Hepatocyte (in vitro differentiated cells): ENCODE measurements at regions not wholly inside any gene's neighbourhood (a gene's known extent, or its start where the extent isn't known, plus 50 kb on each side); places are given as distances from the start of the nearest gene placed in this dataset.

Experiments used
- DNase-seq: peaks from one replicate; pipeline ENCODE4 v3.0.0-alpha.2; 2016; ENCODE audit warnings: low spot score
- H2AFZ ChIP-seq: fragments of 200-600 bp; sonication (generic); 2 replicates; pipeline ENCODE4 v1.6.0; 2016; ENCODE audit warnings: antibody characterized with exemption, mild to moderate bottlenecking
- H3K27ac ChIP-seq: fragments of 200-600 bp; sonication (generic); 2 replicates; pipeline ENCODE4 v1.5.1; 2016; ENCODE audit warnings: mild to moderate bottlenecking
- H3K27me3 ChIP-seq: fragments of 200-600 bp; sonication (generic); 2 replicates; pipeline ENCODE4 v1.6.1; 2016
- H3K36me3 ChIP-seq: fragments of 200-600 bp; sonication (generic); replicated peaks from 2 replicates; pipeline ENCODE4 v1.5.1; 2016; ENCODE audit warnings: low read depth; ENCODE audit not compliant: insufficient read depth
- H3K4me1 ChIP-seq: fragments of 200-600 bp; sonication (generic); 2 replicates; pipeline ENCODE4 v1.5.1; 2016; ENCODE audit warnings: mild to moderate bottlenecking, moderate library complexity; ENCODE audit not compliant: insufficient read depth
- H3K4me2 ChIP-seq: fragments of 200-600 bp; sonication (generic); 2 replicates; pipeline ENCODE4 v1.6.0; 2016
- H3K4me3 ChIP-seq: fragments of 200-600 bp; sonication (generic); 2 replicates; pipeline ENCODE4 v1.5.1; 2016; ENCODE audit warnings: mild to moderate bottlenecking
- H3K79me2 ChIP-seq: fragments of 200-600 bp; sonication (generic); 2 replicates; pipeline ENCODE4 v1.6.0; 2017; ENCODE audit warnings: mild to moderate bottlenecking
- H3K9me2 ChIP-seq: fragments of 200-600 bp; sonication (generic); replicated peaks from 2 replicates; pipeline ENCODE4 v1.6.0; 2017; ENCODE audit warnings: mild to moderate bottlenecking; ENCODE audit not compliant: insufficient read depth
- H3K9me3 ChIP-seq: fragments of 200-600 bp; sonication (generic); 2 replicates; pipeline ENCODE4 v1.5.1; 2016; ENCODE audit warnings: low read depth, mild to moderate bottlenecking
- H4K20me1 ChIP-seq: fragments of 200-600 bp; sonication (generic); 2 replicates; pipeline ENCODE4 v1.6.0; 2016; ENCODE audit warnings: mild to moderate bottlenecking; ENCODE audit not compliant: insufficient read depth, poor library complexity, severe bottlenecking
- EZH2 ChIP-seq: fragments of 200-600 bp; sonication (generic); IDR thresholded peaks from 2 replicates; pipeline ENCODE4 v1.6.1; 2016; ENCODE audit warnings: antibody characterized with exemption, mild to moderate bottlenecking, borderline replicate concordance
- EZH2phosphoT487 ChIP-seq: fragments of 200-600 bp; sonication (generic); IDR thresholded peaks from one replicate; pipeline ENCODE4 v1.6.1; 2018; ENCODE audit warnings: antibody characterized with exemption, mild to moderate bottlenecking, low read depth, moderate library complexity; ENCODE audit not compliant: unreplicated experiment, severe bottlenecking
- WGBS: methylation state at CpG from one replicate; pipeline ENCODE4 v1.1.6; 2016; ENCODE audit warnings: low lambda C conversion rate; ENCODE audit errors: missing lambda C conversion rate; 5-methylcytosine and 5-hydroxymethylcytosine counted together
- TF ChIP-seq, protein P1 (sequence below): fragments of 200-600 bp; sonication (generic); IDR thresholded peaks from 2 replicates; pipeline ENCODE4 v1.5.1; 2016; ENCODE audit warnings: antibody characterized with exemption, mild to moderate bottlenecking; ENCODE audit not compliant: poor library complexity

DNA sequence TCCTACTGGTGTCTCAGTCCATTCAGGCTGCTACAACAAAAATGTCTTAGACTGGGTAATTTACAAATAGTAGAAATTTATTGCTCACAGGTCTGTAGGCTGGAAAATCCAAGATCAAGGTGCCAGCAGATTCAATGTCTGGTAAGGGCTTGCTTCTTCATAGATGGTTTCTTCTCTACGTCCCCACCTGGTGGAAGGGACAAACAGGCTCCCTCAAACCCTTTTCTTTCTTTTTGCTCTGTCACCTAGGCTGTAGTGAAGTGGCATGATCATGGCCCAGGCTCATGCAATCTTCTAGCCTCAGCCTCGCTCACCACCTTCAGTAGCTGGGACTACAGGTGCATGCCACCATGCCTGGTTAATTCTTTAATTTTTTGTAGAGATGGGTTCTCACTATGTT, 106.8 kb upstream of the RPH3A start:
- H3K27ac ChIP-seq, result no peak overlapping the region
- H3K36me3 ChIP-seq, result no peaks in the 10 kb centered on the region
- H3K4me3 ChIP-seq, result no peak overlapping the region
- H3K4me2 ChIP-seq, result no peak overlapping the region
- TF ChIP-seq, protein P1, sequence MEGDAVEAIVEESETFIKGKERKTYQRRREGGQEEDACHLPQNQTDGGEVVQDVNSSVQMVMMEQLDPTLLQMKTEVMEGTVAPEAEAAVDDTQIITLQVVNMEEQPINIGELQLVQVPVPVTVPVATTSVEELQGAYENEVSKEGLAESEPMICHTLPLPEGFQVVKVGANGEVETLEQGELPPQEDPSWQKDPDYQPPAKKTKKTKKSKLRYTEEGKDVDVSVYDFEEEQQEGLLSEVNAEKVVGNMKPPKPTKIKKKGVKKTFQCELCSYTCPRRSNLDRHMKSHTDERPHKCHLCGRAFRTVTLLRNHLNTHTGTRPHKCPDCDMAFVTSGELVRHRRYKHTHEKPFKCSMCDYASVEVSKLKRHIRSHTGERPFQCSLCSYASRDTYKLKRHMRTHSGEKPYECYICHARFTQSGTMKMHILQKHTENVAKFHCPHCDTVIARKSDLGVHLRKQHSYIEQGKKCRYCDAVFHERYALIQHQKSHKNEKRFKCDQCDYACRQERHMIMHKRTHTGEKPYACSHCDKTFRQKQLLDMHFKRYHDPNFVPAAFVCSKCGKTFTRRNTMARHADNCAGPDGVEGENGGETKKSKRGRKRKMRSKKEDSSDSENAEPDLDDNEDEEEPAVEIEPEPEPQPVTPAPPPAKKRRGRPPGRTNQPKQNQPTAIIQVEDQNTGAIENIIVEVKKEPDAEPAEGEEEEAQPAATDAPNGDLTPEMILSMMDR, result no peak
- TF ChIP-seq EZH2, result no peak
- no peak for TF ChIP-seq EZH2phosphoT487
- no peak overlapping the region for H2AFZ ChIP-seq
- H4K20me1 ChIP-seq, result no peaks in the 10 kb centered on the region
- no peak for DNase-seq
- H3K79me2 ChIP-seq, result no peaks in the 10 kb centered on the region
- H3K27me3 ChIP-seq, result peaks cover 19% of the 10 kb centered on the region
- 77% methylated on average over 2 of the region's 2 CpGs for WGBS
- no peaks in the 10 kb centered on the region for H3K9me2 ChIP-seq
- no peaks in the 10 kb centered on the region for H3K9me3 ChIP-seq
- H3K4me1 ChIP-seq, result no peaks in the 10 kb centered on the region

DNA sequence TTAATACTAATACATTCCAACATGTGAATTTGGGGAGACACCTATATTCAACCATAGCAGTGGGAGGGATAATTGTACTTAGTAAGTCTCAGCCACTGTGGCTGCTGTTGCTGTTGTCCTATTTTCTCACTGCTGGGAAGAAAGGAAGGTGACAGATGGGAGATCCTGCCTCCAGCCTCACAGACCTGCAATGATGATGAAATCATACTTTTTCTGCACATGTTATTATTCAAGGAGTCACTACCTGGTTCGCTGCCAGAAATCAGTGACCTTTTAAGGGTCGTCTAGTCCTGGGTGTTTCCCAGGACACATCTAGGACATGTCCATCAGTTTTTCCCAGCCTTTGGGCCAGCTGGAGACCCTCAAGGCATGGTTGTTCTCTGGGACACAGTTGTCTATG, 106.2 kb upstream of the RPH3A start:
- Histone ChIP-seq H3K27ac (no peak overlapping the region), H3K27me3 (peaks cover 18% of the 10 kb centered on the region), H3K9me2 (no peaks in the 10 kb centered on the region), H3K4me1 (no peaks in the 10 kb centered on the region), H3K9me3 (no peaks in the 10 kb centered on the region), H3K4me3 (no peak overlapping the region), H2AFZ (no peak overlapping the region), H3K36me3 (no peaks in the 10 kb centered on the region), H3K4me2 (no peak overlapping the region), H3K79me2 (no peaks in the 10 kb centered on the region), H4K20me1 (no peaks in the 10 kb centered on the region)
- WGBS, result 85% methylated on average over 2 of the region's 2 CpGs
- no peak for DNase-seq
- TF ChIP-seq, protein P1, result no peak
- no peak for TF ChIP-seq EZH2phosphoT487
- TF ChIP-seq EZH2, result no peak

DNA sequence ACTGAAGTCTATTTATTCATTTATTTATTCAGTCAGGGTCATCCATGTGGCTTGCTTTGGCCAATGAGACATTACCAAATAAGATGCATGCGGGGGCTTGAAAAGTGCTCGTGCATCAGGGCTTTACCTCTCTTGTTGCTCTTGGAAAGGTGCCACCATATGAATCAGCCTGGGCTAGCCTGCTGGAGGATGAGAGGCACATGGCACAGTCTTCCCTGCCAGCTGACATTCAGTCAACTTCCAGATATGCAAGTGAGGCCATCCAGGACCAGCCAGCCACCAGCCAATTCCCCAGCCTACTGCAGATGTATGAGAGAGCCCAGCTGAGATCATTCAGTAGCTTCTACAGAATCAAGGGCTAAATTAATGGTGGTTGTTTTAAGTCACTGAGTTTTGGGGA, 105.2 kb upstream of the RPH3A start:
- 89% methylated on average over 2 of the region's 2 CpGs for WGBS
- no peaks in the 10 kb centered on the region for H4K20me1 ChIP-seq

More for the DNA sequence above, 105.2 kb upstream of the RPH3A start:
- Histone ChIP-seq H3K4me3 (no peak overlapping the region), H3K4me1 (no peaks in the 10 kb centered on the region), H3K4me2 (no peak overlapping the region), H3K27ac (no peak overlapping the region), H3K9me2 (no peaks in the 10 kb centered on the region), H3K79me2 (no peaks in the 10 kb centered on the region), H3K27me3 (peaks cover 7% of the 10 kb centered on the region), H3K9me3 (no peaks in the 10 kb centered on the region), H3K36me3 (no peaks in the 10 kb centered on the region), H2AFZ (no peak overlapping the region)
- TF ChIP-seq EZH2 (no peak), EZH2phosphoT487 (no peak)
- TF ChIP-seq, protein P1, result no peak
- DNase-seq, result no peak
